ENCODE measurements at regions not wholly inside any gene's neighbourhood (a gene's known extent, or its start where the extent isn't known, plus 50 kb on each side); places are given as distances from the start of the nearest gene placed in this dataset.

DNA sequence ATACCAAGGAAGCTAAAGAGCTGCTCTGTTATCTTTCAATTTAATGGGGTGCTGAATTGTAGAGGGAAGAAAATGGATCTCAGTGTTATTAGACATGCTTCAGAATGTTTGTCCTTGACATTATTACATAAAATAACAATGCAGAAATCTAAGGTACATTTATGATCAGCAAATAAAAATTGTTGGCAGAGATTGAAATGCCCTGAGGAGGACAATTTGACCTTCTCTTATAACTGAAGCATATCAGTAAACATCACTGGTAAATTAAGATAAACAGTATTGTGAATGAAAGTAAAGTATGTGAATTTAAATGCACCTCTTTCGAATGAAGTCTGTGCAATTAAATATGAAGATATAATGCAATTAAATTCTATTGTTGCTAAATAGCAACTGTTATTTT is 1362.1 kb upstream of the ATXN8OS start:
- TF ChIP-seq, protein P1, sequence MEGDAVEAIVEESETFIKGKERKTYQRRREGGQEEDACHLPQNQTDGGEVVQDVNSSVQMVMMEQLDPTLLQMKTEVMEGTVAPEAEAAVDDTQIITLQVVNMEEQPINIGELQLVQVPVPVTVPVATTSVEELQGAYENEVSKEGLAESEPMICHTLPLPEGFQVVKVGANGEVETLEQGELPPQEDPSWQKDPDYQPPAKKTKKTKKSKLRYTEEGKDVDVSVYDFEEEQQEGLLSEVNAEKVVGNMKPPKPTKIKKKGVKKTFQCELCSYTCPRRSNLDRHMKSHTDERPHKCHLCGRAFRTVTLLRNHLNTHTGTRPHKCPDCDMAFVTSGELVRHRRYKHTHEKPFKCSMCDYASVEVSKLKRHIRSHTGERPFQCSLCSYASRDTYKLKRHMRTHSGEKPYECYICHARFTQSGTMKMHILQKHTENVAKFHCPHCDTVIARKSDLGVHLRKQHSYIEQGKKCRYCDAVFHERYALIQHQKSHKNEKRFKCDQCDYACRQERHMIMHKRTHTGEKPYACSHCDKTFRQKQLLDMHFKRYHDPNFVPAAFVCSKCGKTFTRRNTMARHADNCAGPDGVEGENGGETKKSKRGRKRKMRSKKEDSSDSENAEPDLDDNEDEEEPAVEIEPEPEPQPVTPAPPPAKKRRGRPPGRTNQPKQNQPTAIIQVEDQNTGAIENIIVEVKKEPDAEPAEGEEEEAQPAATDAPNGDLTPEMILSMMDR (conservative IDR thresholded peaks at IDR 0.05; ENCODE audit: low read depth, low read length) = no peak
- no peak for TF ChIP-seq EZH2 (IDR thresholded peaks at IDR 0.05; ENCODE audit: borderline replicate concordance, low read depth, low read length, poor library complexity, severe bottlenecking)
- POLR2A ChIA-PET (ENCODE audit: low non-redundant PET) = no interaction called here
- Histone ChIP-seq H3K9me3 (ENCODE audit: low read depth, low read length, poor library complexity, severe bottlenecking) (no peaks in the 10 kb centered on the region), H3K27me3 (replicated peaks; ENCODE audit: insufficient read depth, low read depth, low read length, poor library complexity) (no peaks in the 10 kb centered on the region), H3K36me3 (ENCODE audit: insufficient read depth, low read length, poor library complexity, severe bottlenecking) (no peaks in the 10 kb centered on the region), H3K4me3 (ENCODE audit: low read depth, low read length, poor library complexity, severe bottlenecking) (no peak overlapping the region), H3K4me1 (ENCODE audit: insufficient read depth, low read length, poor library complexity, severe bottlenecking) (no peaks in the 10 kb centered on the region), H3K27ac (ENCODE audit: low read depth, low read length, poor library complexity, severe bottlenecking) (no peak overlapping the region)
- BruUV-seq (replicated peaks) = no TSS peak
- DNase-seq (ENCODE audit: low spot score) = no peak
- intact Hi-C loops (cut with micrococcal nuclease; ENCODE audit: unreplicated experiment) = no loop called here
- CTCF ChIA-PET = no interaction called here

DNA sequence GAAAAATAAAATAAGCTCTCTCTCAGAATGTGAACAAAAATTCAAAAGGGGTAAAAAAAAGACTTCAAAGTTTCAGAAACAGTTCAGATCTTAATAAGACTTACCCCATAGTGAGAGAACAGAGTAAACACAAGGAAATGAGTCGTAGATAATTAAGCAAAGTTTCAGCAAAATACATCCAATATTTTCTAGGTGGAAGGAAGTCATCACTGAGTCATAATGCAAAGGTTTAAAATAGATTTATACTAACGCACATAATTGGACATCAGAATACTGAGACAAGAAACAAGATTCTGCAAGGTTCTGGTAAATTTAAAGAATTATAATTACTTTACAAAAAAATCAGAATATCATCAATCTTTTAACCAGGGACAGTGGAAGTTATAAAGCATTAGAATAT is 1370.7 kb upstream of the ATXN8OS start:
- Histone ChIP-seq H3K27ac (ENCODE audit: low read depth, low read length, poor library complexity, severe bottlenecking) (no peak overlapping the region), H3K9me3 (ENCODE audit: low read depth, low read length, poor library complexity, severe bottlenecking) (no peaks in the 10 kb centered on the region), H3K27me3 (replicated peaks; ENCODE audit: insufficient read depth, low read depth, low read length, poor library complexity) (no peaks in the 10 kb centered on the region), H3K36me3 (ENCODE audit: insufficient read depth, low read length, poor library complexity, severe bottlenecking) (no peaks in the 10 kb centered on the region), H3K4me3 (ENCODE audit: low read depth, low read length, poor library complexity, severe bottlenecking) (no peak overlapping the region), H3K4me1 (ENCODE audit: insufficient read depth, low read length, poor library complexity, severe bottlenecking) (no peaks in the 10 kb centered on the region)
- intact Hi-C loops (cut with micrococcal nuclease; ENCODE audit: unreplicated experiment) = no loop called here
- no peak for DNase-seq (ENCODE audit: low spot score)
- CTCF ChIA-PET = no interaction called here
- no peak for TF ChIP-seq EZH2 (IDR thresholded peaks at IDR 0.05; ENCODE audit: borderline replicate concordance, low read depth, low read length, poor library complexity, severe bottlenecking)
- TF ChIP-seq, protein P1 (conservative IDR thresholded peaks at IDR 0.05; ENCODE audit: low read depth, low read length) = no peak
- BruUV-seq (replicated peaks) = no TSS peak
- POLR2A ChIA-PET (ENCODE audit: low non-redundant PET) = no interaction called here

DNA sequence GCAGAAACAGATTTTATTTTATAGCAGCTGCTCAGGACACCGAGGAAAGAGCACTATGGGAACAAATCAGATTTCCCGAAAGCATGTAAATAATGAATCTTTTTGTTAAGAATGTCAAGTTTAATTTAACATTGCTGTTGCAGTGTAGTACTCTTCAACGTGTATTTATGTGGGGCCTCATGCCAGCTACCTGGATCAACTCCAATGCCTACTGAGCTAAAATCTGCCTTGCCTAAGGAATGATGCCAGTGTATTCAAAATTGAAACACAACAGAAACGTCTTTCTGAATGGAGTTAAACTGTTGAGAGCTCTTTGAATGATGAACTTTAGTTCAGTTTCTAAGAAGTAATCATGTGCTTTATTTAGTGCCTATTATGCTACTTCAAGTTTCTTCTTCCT is 1379.8 kb upstream of the ATXN8OS start:
- H3K27ac ChIP-seq (ENCODE audit: low read depth, low read length, poor library complexity, severe bottlenecking) = no peak overlapping the region
- DNase-seq (ENCODE audit: low spot score) = no peak
- no peaks in the 10 kb centered on the region for H3K36me3 ChIP-seq (ENCODE audit: insufficient read depth, low read length, poor library complexity, severe bottlenecking)
- POLR2A ChIA-PET (ENCODE audit: low non-redundant PET) = no interaction called here
- H3K27me3 ChIP-seq (replicated peaks; ENCODE audit: insufficient read depth, low read depth, low read length, poor library complexity) = no peaks in the 10 kb centered on the region
- no peaks in the 10 kb centered on the region for H3K4me1 ChIP-seq (ENCODE audit: insufficient read depth, low read length, poor library complexity, severe bottlenecking)
- intact Hi-C loops (cut with micrococcal nuclease; ENCODE audit: unreplicated experiment) = no loop called here
- H3K9me3 ChIP-seq (ENCODE audit: low read depth, low read length, poor library complexity, severe bottlenecking) = no peaks in the 10 kb centered on the region
- BruUV-seq (replicated peaks) = no TSS peak
- CTCF ChIA-PET = no interaction called here
- H3K4me3 ChIP-seq (ENCODE audit: low read depth, low read length, poor library complexity, severe bottlenecking) = no peak overlapping the region
- no peak for TF ChIP-seq EZH2 (IDR thresholded peaks at IDR 0.05; ENCODE audit: borderline replicate concordance, low read depth, low read length, poor library complexity, severe bottlenecking)
- TF ChIP-seq, protein P1 (conservative IDR thresholded peaks at IDR 0.05; ENCODE audit: low read depth, low read length) = no peak

Measured in A673 (cell line).